Stimulated activated CD4-positive, alpha-beta T cell treated with anti-CD3 and anti-CD28 coated beads, Interleukin-15, amount 100 ng/mL, for 48 hours (primary cell): ENCODE measurements at regions not wholly inside any gene's neighbourhood (a gene's known extent, or its start where the extent isn't known, plus 50 kb on each side); places are given as distances from the start of the nearest gene placed in this dataset.
"Not testable (repeated sequence)": the region's sequence is repeated elsewhere in the genome, so short reads cannot be mapped to it uniquely, and the experiment has no call there.

Experiments used
- DNase-seq, 2 donors: peaks; one replicate each; pipeline ENCODE4 v3.0.0-alpha.2; 2020; ENCODE audit warnings: low read depth in 2 of 2

- DNase-seq, result no peak
Observed at GRCh38 chr1:58251430-58252073, 295.0 kb downstream of the OMA1 start.

- DNase-seq, result no peak
Observed at GRCh38 chr1:58250587-58250948, 296.0 kb downstream of the OMA1 start.

- DNase-seq, result peak in 1 of 2 donors; percentile 0
Observed at GRCh38 chr1:58249737-58250586, 296.6 kb downstream of the OMA1 start.

GRCh38 chr1:58249388-58249736, 297.2 kb downstream of the OMA1 start:
- no peak for DNase-seq

GRCh38 chr1:58248791-58249190, 297.7 kb downstream of the OMA1 start:
- no peak for DNase-seq

GRCh38 chr1:58248072-58248471, 298.5 kb downstream of the OMA1 start:
- no peak for DNase-seq

- no peak for DNase-seq
Observed at GRCh38 chr1:58246549-58246948, 300.0 kb downstream of the OMA1 start.

GRCh38 chr1:58244872-58245271, 301.7 kb downstream of the OMA1 start:
- DNase-seq, result no peak

GRCh38 chr1:58238846-58239245, 307.7 kb downstream of the OMA1 start:
- no peak for DNase-seq

GRCh38 chr1:58233729-58234128, 312.8 kb downstream of the OMA1 start:
- DNase-seq, result no peak

- DNase-seq, result no peak
Observed at GRCh38 chr1:58231204-58231603, 315.3 kb downstream of the OMA1 start.

GRCh38 chr1:58227604-58228003, 318.9 kb downstream of the OMA1 start:
- no peak for DNase-seq

- no peak for DNase-seq
Observed at GRCh38 chr1:58223522-58223921, 323.0 kb downstream of the OMA1 start.

- no peak for DNase-seq
Observed at GRCh38 chr1:58220836-58221472, 325.6 kb downstream of the OMA1 start.

- DNase-seq, result not testable (repeated sequence)
Observed at GRCh38 chr1:58216169-58216568, 330.4 kb downstream of the OMA1 start.

- no peak for DNase-seq
Observed at GRCh38 chr1:58214674-58215073, 331.9 kb downstream of the OMA1 start.

- DNase-seq, result no peak
Observed at GRCh38 chr1:58211869-58212268, 334.7 kb downstream of the OMA1 start.

GRCh38 chr1:58209575-58209974, 337.0 kb downstream of the OMA1 start:
- no peak for DNase-seq

- DNase-seq, result no peak
Observed at GRCh38 chr1:58206749-58207148, 339.8 kb downstream of the OMA1 start.

- DNase-seq, result no peak
Observed at GRCh38 chr1:58204284-58204683, 342.2 kb downstream of the OMA1 start.

- no peak for DNase-seq
Observed at GRCh38 chr1:58201492-58202106, 344.9 kb downstream of the OMA1 start.

- DNase-seq, result no peak
Observed at GRCh38 chr1:58200437-58200836, 346.1 kb downstream of the OMA1 start.

GRCh38 chr1:58197811-58198210, 348.7 kb downstream of the OMA1 start:
- no peak for DNase-seq
